NCI-H2029 treated with DMSO at 0.1 percent for 48 hours (cell line): ENCODE measurements at regions not wholly inside any gene's neighbourhood (a gene's known extent, or its start where the extent isn't known, plus 50 kb on each side); places are given as distances from the start of the nearest gene placed in this dataset.

ENCODE experiments used
- DNase-seq: peaks from one replicate; lab custom pipeline; 2025; lab: John Stamatoyannopoulos, UW

GRCh38 chr2:239514754-239515530 is 114.1 kb upstream of the HDAC4 start:
- no peak for DNase-seq

- DNase-seq = no peak
These were observed 111.2 kb upstream of the HDAC4 start for GRCh38 chr2:239512054-239512453.

GRCh38 chr2:239509373-239510143 is 108.7 kb upstream of the HDAC4 start:
- no peak for DNase-seq

GRCh38 chr2:239508261-239508660 is 107.4 kb upstream of the HDAC4 start:
- DNase-seq = no peak

- no peak for DNase-seq
These were observed 106.9 kb upstream of the HDAC4 start for GRCh38 chr2:239507576-239508258.

GRCh38 chr2:239506961-239507360 is 106.1 kb upstream of the HDAC4 start:
- no peak for DNase-seq

- no peak for DNase-seq
These were observed 105.5 kb upstream of the HDAC4 start for GRCh38 chr2:239506101-239506857.

GRCh38 chr2:239504643-239505235 is 103.9 kb upstream of the HDAC4 start:
- no peak for DNase-seq

GRCh38 chr2:239502430-239503186 is 101.8 kb upstream of the HDAC4 start:
- DNase-seq = peak; percentile 88

- DNase-seq = no peak
These were observed 100.0 kb upstream of the HDAC4 start for GRCh38 chr2:239500574-239501550.

- DNase-seq = no peak
These were observed 99.1 kb upstream of the HDAC4 start for GRCh38 chr2:239499726-239500573.

- peak; percentile 11 for DNase-seq
These were observed 98.3 kb upstream of the HDAC4 start for GRCh38 chr2:239498981-239499634.

- DNase-seq = no peak
These were observed 97.8 kb upstream of the HDAC4 start for GRCh38 chr2:239498576-239498975.

GRCh38 chr2:239496700-239497099 is 95.9 kb upstream of the HDAC4 start:
- DNase-seq = no peak

GRCh38 chr2:239495791-239496233 is 95.0 kb upstream of the HDAC4 start:
- DNase-seq = no peak

GRCh38 chr2:239495175-239495574 is 94.4 kb upstream of the HDAC4 start:
- no peak for DNase-seq

GRCh38 chr2:239494578-239494977 is 93.8 kb upstream of the HDAC4 start:
- DNase-seq = no peak

GRCh38 chr2:239489481-239489880 is 88.7 kb upstream of the HDAC4 start:
- DNase-seq = no peak
